SK-N-MC (cell line): ENCODE measurements at regions not wholly inside any gene's neighbourhood (a gene's known extent, or its start where the extent isn't known, plus 50 kb on each side); places are given as distances from the start of the nearest gene placed in this dataset.

Experiments
- DNase-seq: peaks from one replicate; pipeline ENCODE4 v3.0.0-alpha.2; 2011; ENCODE audit warnings: low read depth, low spot score
- H3K27ac ChIP-seq: fragments of 200-600 bp; sonication (generic); 2 replicates; pipeline ENCODE4 v1.5.1; 2016; ENCODE audit warnings: mixed run types
- H3K36me3 ChIP-seq: fragments of 200-600 bp; sonication (generic); 2 replicates; pipeline ENCODE4 v1.6.1; 2017; ENCODE audit warnings: antibody characterized with exemption, low read length, mixed read lengths; ENCODE audit not compliant: insufficient read depth
- H3K4me3 ChIP-seq: fragments of 200-600 bp; sonication (generic); 2 replicates; pipeline ENCODE4 v1.5.1; 2016
- H3K9ac ChIP-seq: fragments of 200-600 bp; sonication (generic); 2 replicates; pipeline ENCODE4 v1.8.0; 2017; ENCODE audit warnings: mixed run types, mixed read lengths; ENCODE audit not compliant: insufficient read length
- H3K9me3 ChIP-seq: fragments of 200-600 bp; sonication (generic); 2 replicates; pipeline ENCODE4 v1.6.1; 2017; ENCODE audit warnings: low read depth, mild to moderate bottlenecking, antibody characterized with exemption, low read length, moderate library complexity, mixed read lengths
- EZH2 ChIP-seq: fragments of 200-600 bp; sonication (generic); IDR thresholded peaks from one replicate; pipeline ENCODE4 v1.6.1; 2017; ENCODE audit warnings: antibody characterized with exemption
- FOXP2 ChIP-seq: optimal IDR thresholded peaks from 2 replicates; pipeline ENCODE3; 2011; ENCODE audit warnings: mild to moderate bottlenecking, moderate library complexity; ENCODE audit not compliant: insufficient read depth; ENCODE audit errors: extremely low read length, control extremely low read depth
- POLR2AphosphoS5 ChIP-seq: IDR thresholded peaks from 2 replicates; pipeline ENCODE4 v1.6.1; 2012; ENCODE audit warnings: mild to moderate bottlenecking, low read depth, low read length, borderline replicate concordance

DNA sequence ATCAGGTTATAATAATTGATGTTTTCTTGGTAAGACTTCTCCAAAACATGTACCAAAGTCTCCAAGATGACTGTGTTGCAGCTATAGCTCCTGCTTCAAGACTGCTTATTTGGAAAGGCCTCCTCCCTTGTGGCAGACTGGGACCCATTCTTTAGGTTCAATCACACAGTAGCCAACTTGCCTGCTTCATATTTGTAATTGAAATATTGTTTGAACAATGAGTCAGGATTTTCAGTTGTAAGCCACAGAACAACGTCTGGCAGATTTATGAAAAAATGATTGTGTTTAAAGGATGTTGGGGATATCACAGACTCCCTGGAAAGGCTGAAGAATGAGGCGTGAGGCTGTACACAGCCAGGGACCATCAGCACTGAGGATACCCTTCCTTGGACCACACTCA, 458.9 kb downstream of the MED10 start:
- DNase-seq = no peak
- Histone ChIP-seq H3K4me3 (no peak overlapping the region), H3K9me3 (no peaks in the 10 kb centered on the region), H3K9ac (no peak overlapping the region), H3K27ac (no peak overlapping the region), H3K36me3 (no peaks in the 10 kb centered on the region)
- TF ChIP-seq EZH2 (no peak), FOXP2 (no peak), POLR2AphosphoS5 (no peak)

DNA sequence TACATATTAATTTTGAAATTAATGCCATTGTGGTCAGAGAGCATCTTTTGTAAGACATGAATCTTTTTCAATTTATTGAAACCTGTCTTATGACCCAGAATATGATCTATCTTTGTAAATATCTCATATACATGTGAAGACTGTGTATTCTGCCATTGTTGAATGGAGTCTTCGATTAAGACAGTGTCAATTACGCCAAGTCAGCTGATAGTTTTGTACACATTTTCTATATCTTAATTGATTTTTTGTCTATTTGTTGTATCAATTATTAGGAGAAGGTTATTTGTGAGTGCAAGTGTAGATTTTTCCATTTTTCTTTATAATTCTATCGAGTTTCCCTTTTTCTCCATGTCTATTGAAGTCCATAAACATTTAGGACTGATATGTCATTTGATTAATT, 471.6 kb downstream of the MED10 start:
- no peak overlapping the region for H3K9ac ChIP-seq
- H3K4me3 ChIP-seq = no peak overlapping the region
- no peaks in the 10 kb centered on the region for H3K36me3 ChIP-seq
- no peak overlapping the region for H3K27ac ChIP-seq
- H3K9me3 ChIP-seq = no peaks in the 10 kb centered on the region
- DNase-seq = no peak
- TF ChIP-seq FOXP2 = no peak
- no peak for TF ChIP-seq EZH2
- no peak for TF ChIP-seq POLR2AphosphoS5

DNA sequence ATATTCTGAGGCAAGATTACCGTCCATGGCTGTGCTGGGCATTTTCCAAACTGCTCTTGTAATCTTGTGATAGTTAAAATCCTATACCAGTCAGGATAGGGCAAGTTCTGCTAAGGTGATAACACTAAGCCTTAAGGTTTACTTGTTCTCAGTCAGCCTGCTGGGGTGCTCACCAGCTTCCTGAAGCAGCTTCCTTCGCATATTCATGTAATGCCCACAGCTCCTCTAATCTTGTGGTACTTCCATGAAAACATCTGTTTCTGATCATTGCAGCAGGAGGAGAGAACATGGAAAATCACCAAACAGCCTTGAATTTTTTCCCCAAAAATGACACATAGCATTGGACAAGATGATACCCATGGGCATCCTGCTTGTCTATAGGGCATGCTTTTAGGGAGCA, 473.2 kb downstream of the MED10 start:
- H3K27ac ChIP-seq = no peak overlapping the region
- no peaks in the 10 kb centered on the region for H3K9me3 ChIP-seq
- no peaks in the 10 kb centered on the region for H3K36me3 ChIP-seq
- no peak overlapping the region for H3K4me3 ChIP-seq
- TF ChIP-seq POLR2AphosphoS5 = no peak
- TF ChIP-seq EZH2 = no peak
- no peak for TF ChIP-seq FOXP2
- H3K9ac ChIP-seq = no peak overlapping the region
- no peak for DNase-seq

DNA sequence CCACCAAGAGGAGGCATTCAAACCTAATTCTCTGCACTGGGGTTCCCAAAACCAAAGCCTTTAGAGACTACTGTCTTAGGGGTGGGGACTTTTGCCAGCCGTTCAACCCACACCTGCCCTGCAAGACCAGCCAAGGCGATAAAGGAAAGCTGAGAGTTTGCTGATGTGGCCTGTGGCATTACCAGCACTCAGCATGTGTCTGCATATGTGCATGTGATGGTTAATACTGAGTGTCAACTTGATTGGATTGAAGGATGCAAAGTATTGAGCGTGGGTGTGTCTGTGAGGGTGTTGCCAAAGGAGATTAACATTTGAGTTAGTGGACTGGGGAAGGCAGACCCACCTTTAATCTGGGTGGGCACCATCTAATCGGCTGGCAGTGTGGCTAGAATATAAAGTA, 474.2 kb downstream of the MED10 start:
- H3K27ac ChIP-seq = no peak overlapping the region
- DNase-seq = no peak
- no peak for TF ChIP-seq POLR2AphosphoS5
- TF ChIP-seq FOXP2 = no peak
- TF ChIP-seq EZH2 = no peak
- no peak overlapping the region for H3K4me3 ChIP-seq
- no peaks in the 10 kb centered on the region for H3K36me3 ChIP-seq
- no peak overlapping the region for H3K9ac ChIP-seq
- no peaks in the 10 kb centered on the region for H3K9me3 ChIP-seq

DNA sequence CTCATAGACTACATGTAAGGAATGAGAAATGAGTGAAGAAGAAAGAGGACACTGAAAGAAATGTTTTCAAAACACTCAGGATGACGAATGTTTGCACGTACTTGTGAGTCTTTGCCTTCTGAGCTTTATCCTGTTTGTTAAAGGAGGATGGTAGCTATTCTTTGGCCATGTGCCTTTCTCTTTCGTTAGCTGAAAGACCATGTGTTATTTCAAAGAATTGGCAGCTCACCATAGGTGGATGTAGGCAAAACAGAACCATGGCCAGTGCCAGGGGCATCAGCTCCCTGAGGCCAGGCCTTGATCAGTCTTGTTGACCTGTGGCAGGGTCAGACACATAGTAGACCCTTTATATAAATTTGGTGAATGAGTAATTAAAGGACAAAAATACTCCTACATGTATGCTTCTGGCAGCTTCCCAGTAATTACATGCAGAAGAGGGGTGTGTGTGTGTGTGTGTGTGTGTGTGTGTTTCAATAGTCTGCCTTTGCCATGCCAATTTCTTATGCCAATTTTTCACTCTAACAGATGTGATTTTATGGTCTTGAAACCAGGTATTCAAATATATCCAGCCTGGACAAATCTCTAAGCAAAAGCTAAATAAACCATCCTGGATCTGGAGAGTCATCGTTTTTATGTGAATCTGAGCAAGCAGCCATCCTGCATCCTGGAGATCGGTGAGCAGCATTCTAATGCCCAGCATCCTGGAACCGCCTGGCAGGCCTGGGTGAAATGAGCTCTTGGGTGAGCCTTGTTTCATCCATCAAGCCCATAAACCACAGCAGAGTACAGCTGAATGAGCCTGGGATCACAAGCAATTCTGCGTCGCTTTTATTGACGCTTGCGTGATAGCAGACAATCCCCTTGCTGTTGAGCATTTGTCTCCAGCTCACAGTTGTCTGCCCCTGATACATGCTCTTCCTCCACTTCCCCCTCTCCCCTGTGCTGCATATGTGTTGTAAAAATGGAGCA, 475.4 kb downstream of the MED10 start:
- Histone ChIP-seq H3K9ac (no peak overlapping the region), H3K4me3 (no peak overlapping the region), H3K36me3 (no peaks in the 10 kb centered on the region), H3K9me3 (no peaks in the 10 kb centered on the region), H3K27ac (no peak overlapping the region)
- TF ChIP-seq FOXP2 (no peak), EZH2 (no peak), POLR2AphosphoS5 (no peak)
- no peak for DNase-seq

DNA sequence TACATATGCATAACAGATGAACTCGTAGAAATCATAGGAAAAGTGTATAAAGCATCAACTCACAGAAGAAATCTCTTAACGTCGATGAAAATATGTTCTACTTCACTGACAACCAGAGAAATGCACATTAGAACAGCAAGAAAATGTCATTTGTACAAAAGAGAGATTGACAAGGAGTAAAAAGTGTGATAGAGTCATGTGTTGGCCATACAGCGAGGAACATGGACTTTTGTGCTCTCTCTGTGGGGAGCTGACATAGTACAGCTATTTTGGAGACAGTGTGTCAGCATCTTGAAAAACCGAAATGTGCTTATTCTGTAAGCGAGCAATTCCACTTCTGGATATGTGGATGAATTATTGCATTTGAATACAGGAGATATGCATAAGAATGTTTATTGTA, 477.9 kb downstream of the ICE1 start:
- H3K9ac ChIP-seq = no peak overlapping the region
- no peak overlapping the region for H3K27ac ChIP-seq
- no peak for TF ChIP-seq POLR2AphosphoS5
- no peak overlapping the region for H3K4me3 ChIP-seq
- no peaks in the 10 kb centered on the region for H3K36me3 ChIP-seq
- no peaks in the 10 kb centered on the region for H3K9me3 ChIP-seq
- DNase-seq = no peak

DNA sequence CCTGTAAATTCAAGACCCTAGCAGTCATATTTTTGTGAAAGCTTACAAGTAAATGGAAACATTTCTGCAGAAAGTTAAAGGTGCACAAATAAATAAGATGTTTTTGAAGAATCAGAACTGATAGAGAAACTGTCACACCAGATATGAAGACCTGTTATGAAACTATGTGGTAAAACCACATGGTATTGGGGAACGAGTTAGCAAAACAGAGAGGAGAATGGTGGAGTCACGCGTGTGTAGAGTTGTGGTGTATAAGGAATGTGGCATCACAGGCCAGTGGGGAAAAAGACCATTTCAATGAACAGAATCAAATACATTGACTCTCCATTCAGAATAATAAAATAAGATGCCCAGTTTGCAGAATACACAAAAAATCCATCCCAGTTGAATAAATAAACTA, 477.2 kb downstream of the ICE1 start:
- TF ChIP-seq EZH2 (no peak), FOXP2 (no peak), POLR2AphosphoS5 (no peak)

DNA sequence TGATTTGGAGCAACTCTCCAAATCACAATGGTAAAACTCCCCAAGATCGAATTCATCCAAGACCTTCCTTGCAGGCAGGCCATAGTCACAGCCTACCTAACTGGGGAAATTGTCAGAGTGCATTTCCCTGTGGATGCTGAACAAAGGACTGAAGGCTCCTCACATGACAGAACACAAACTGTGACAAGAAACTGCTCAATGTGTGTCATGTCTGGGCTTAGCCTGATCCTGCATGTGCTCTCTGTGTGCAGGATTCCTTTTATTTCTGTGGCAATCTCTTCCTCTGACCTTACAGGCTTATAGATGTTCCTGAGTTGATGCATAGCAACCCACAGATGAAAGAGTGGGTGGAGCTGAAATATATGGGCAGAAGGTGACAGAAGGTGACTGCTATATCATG, 465.8 kb downstream of the ICE1 start:
- no peak for DNase-seq
- no peaks in the 10 kb centered on the region for H3K9me3 ChIP-seq
- H3K36me3 ChIP-seq = no peaks in the 10 kb centered on the region
- H3K9ac ChIP-seq = no peak overlapping the region
- TF ChIP-seq FOXP2 = no peak
- TF ChIP-seq POLR2AphosphoS5 = no peak
- TF ChIP-seq EZH2 = no peak
- H3K27ac ChIP-seq = no peak overlapping the region
- H3K4me3 ChIP-seq = no peak overlapping the region

More for the DNA sequence above, 477.2 kb downstream of the ICE1 start:
- no peak for DNase-seq
- Histone ChIP-seq H3K36me3 (no peaks in the 10 kb centered on the region), H3K9ac (no peak overlapping the region), H3K27ac (no peak overlapping the region), H3K4me3 (no peak overlapping the region), H3K9me3 (no peaks in the 10 kb centered on the region)
